K562 (cell line): ENCODE measurements at regions not wholly inside any gene's neighbourhood (a gene's known extent, or its start where the extent isn't known, plus 50 kb on each side); places are given as distances from the start of the nearest gene placed in this dataset.

Source experiments
- ATAC-seq: fragments of 200-7000 bp; cut with Tn5 transposase; 3 replicates; pipeline ENCODE4 v1.9.1; 2020; ENCODE audit warnings: moderate library complexity
- BruUV-seq: library from RNA; stranded (reverse); fragments of 400-500 nt; replicated peaks from 2 replicates; lab custom pipeline; 2021; lab: Mats Ljungman, UMichigan
- CTCF ChIA-PET: fragments of 300-600 bp; formaldehyde crosslinking; extraction: SDS; loops from one replicate; lab custom pipeline; 2021; ENCODE audit warnings: low intra/inter-chr PET ratio; lab: Yijun Ruan, JAX
- POLR2A ChIA-PET: fragments of 300-600, 350-650 bp; sonication (Branson Sonifier 250); formaldehyde crosslinking; extraction: SDS; loops from one replicate; lab custom pipeline; 2021; ENCODE audit warnings: antibody characterized with exemption, inconsistent platforms; lab: Yijun Ruan, JAX
- DNase-seq, 4 experiments: peaks; one replicate each; pipeline versions ENCODE4 v3.0.0 to v3.0.0-alpha.2; 2011 to 2018; ENCODE audit warnings: low spot score in 3 of 4, mixed read lengths in 3 of 4; ENCODE audit errors: extremely low read depth in 1 of 4
- FAIRE-seq: peaks from 2 replicates; lab custom pipeline; 2011; peaks lifted over from hg19 to GRCh38; lab: Jason Lieb, UNC
- H2AFZ ChIP-seq: 2 replicates; pipeline ENCODE4 v1.6.0; 2011; ENCODE audit warnings: low read depth, low read length, control low read depth, inconsistent platforms
- H3K27ac ChIP-seq: fragments of 200-600 bp; 3 replicates; pipeline ENCODE4 v1.8.0; 2011; ENCODE audit warnings: low read depth, mild to moderate bottlenecking, control low read depth, inconsistent platforms, low read length, moderate library complexity, mixed read lengths; ENCODE audit errors: extremely low read depth
- H3K27me3 ChIP-seq, 2 experiments: fragments of 300-600 bp in 1 of 2; 2 replicates in 1 of 2; 3 replicates in 1 of 2; pipeline versions ENCODE4 v1.6.0 to v1.8.0; 2011; ENCODE audit warnings: inconsistent platforms in 2 of 2, low read length in 2 of 2, mild to moderate bottlenecking in 1 of 2, mixed read lengths in 1 of 2, moderate library complexity in 1 of 2; ENCODE audit not compliant: control insufficient read depth in 2 of 2, insufficient read depth in 2 of 2
- H3K36me3 ChIP-seq: fragments of 300-600 bp; 3 replicates; pipeline ENCODE4 v1.8.0; 2011; ENCODE audit warnings: mild to moderate bottlenecking, low read length, inconsistent platforms; ENCODE audit not compliant: control insufficient read depth, insufficient read depth
- H3K4me1 ChIP-seq, 2 experiments: fragments of 200-600 bp in 1 of 2; replicated peaks in 1 of 2; 2 replicates in 1 of 2; 3 replicates in 1 of 2; pipeline versions ENCODE4 v1.5.1 to v1.8.0; 2011; ENCODE audit warnings: inconsistent platforms in 2 of 2, low read length in 2 of 2, mild to moderate bottlenecking in 1 of 2, mixed read lengths in 1 of 2, moderate library complexity in 1 of 2; ENCODE audit not compliant: control insufficient read depth in 2 of 2, insufficient read depth in 2 of 2
- H3K4me2 ChIP-seq: 2 replicates; pipeline ENCODE4 v1.6.1; 2011; ENCODE audit warnings: low read length, control low read depth, inconsistent platforms, mixed read lengths; ENCODE audit not compliant: insufficient read depth
- H3K4me3 ChIP-seq: fragments of 200-600 bp; sonication (generic), shearing (Covaris generic); 2 replicates; pipeline ENCODE4 v1.5.1; 2016; ENCODE audit warnings: control low read depth, inconsistent platforms
- H3K79me2 ChIP-seq: fragments of 200-600 bp; 3 replicates; pipeline ENCODE4 v1.8.0; 2011; ENCODE audit warnings: low read length, inconsistent platforms; ENCODE audit not compliant: control insufficient read depth, insufficient read depth
- H3K9ac ChIP-seq, 2 experiments: 2 replicates each; pipeline versions ENCODE4 v1.6.0 to v1.6.1; 2011; ENCODE audit warnings: low read depth in 2 of 2, low read length in 2 of 2, control low read depth in 1 of 2, inconsistent platforms in 1 of 2, mild to moderate bottlenecking in 1 of 2, mixed read lengths in 1 of 2; ENCODE audit not compliant: insufficient read depth in 1 of 2
- H3K9me1 ChIP-seq: one replicate; pipeline ENCODE4 v1.6.0; 2011; ENCODE audit warnings: inconsistent platforms, mild to moderate bottlenecking, low read length, moderate library complexity; ENCODE audit not compliant: control insufficient read depth, insufficient read depth
- H3K9me3 ChIP-seq: replicated peaks from 2 replicates; pipeline ENCODE4 v1.5.1; 2011; ENCODE audit warnings: low read depth, low read length, inconsistent platforms; ENCODE audit not compliant: control insufficient read depth, insufficient read depth
- H4K20me1 ChIP-seq: replicated peaks from 2 replicates; pipeline ENCODE4 v1.6.1; 2011; ENCODE audit warnings: low read length, inconsistent platforms, mixed read lengths; ENCODE audit not compliant: control insufficient read depth, insufficient read depth
- ARID1B ChIP-seq: fragments of 450-650 bp; IDR thresholded peaks from 2 replicates; pipeline ENCODE4 v1.6.1; 2016; ENCODE audit warnings: antibody characterized with exemption, mild to moderate bottlenecking, inconsistent platforms
- CREB3L1 ChIP-seq: fragments of 450-650 bp; IDR thresholded peaks from 2 replicates; pipeline ENCODE4 v1.6.1; 2014; ENCODE audit warnings: low read depth, mild to moderate bottlenecking, moderate library complexity, borderline replicate concordance
- IRF2 ChIP-seq: sonication (generic); formaldehyde crosslinking; IDR thresholded peaks from 2 replicates; pipeline ENCODE4 v1.8.1; 2022; ENCODE audit warnings: mild to moderate bottlenecking, missing genetic modification reagents
- JUNB ChIP-seq: fragments of 450-650 bp; formaldehyde crosslinking; conservative IDR thresholded peaks from 2 replicates; pipeline ENCODE4 v1.4.0; 2020; ENCODE audit warnings: mild to moderate bottlenecking
- KDM4B ChIP-seq, 2 experiments: fragments of 450-650 bp in 1 of 2; sonication (generic) in 1 of 2; IDR thresholded peaks; 2 replicates each; pipeline ENCODE4 v1.6.1; 2016 to 2017; ENCODE audit warnings: borderline replicate concordance in 2 of 2, antibody characterized with exemption in 1 of 2, low read depth in 1 of 2, mild to moderate bottlenecking in 1 of 2
- SRF ChIP-seq, 2 experiments: fragments of 250-450, 450-650 bp in 1 of 2; sonication (Bioruptor Pico) in 1 of 2; sonication (generic) in 1 of 2; formaldehyde crosslinking; IDR thresholded peaks; 2 replicates each; pipeline versions ENCODE4 v1.5.0 to v1.5.1; 2020 to 2022; ENCODE audit warnings: mild to moderate bottlenecking in 1 of 2, missing genetic modification reagents in 1 of 2
- STAT5A ChIP-seq: IDR thresholded peaks from 2 replicates; pipeline ENCODE4 v1.6.1; 2012; ENCODE audit warnings: low read length, inconsistent platforms, borderline replicate concordance
- ZBTB26 ChIP-seq: fragments of 450-650 bp; formaldehyde crosslinking; IDR thresholded peaks from 2 replicates; pipeline ENCODE4 v1.4.0; 2022; ENCODE audit warnings: missing genetic modification characterization
- ZFP1 ChIP-seq: fragments of 450-650 bp; formaldehyde crosslinking; IDR thresholded peaks from 2 replicates; pipeline ENCODE4 v1.4.0; 2020; ENCODE audit warnings: mild to moderate bottlenecking, mixed read lengths
- ZFP30 ChIP-seq: fragments of 250-450 bp; sonication (Bioruptor Pico); IDR thresholded peaks from 2 replicates; pipeline ENCODE4 v1.8.0; 2022; ENCODE audit warnings: moderate library complexity, mild to moderate bottlenecking, inconsistent platforms, borderline replicate concordance
- ZNF121 ChIP-seq: sonication (generic); formaldehyde crosslinking; conservative IDR thresholded peaks from 2 replicates; pipeline ENCODE4 v1.8.0; 2022; ENCODE audit warnings: missing genetic modification reagents
- ZNF174 ChIP-seq: fragments of 250-450 bp; sonication (Bioruptor Pico); IDR thresholded peaks from 2 replicates; pipeline ENCODE4 v1.4.0; 2020; ENCODE audit warnings: mild to moderate bottlenecking
- whole genome bisulfite sequencing: fragments of 100-300 bp; shearing (Covaris generic); methylation state at CpG from one replicate; pipeline ENCODE4 v1.1.6; 2016; ENCODE audit warnings: low coverage, mixed read lengths; ENCODE audit not compliant: insufficient coverage; ENCODE audit errors: missing lambda C conversion rate; 5-methylcytosine and 5-hydroxymethylcytosine counted together
- in situ Hi-C: fragments of 300-500 bp; cut with MboI; formaldehyde crosslinking; loops from 4 replicates; pipeline ENCODE4 v1.15.0; 2018; ENCODE audit warnings: inconsistent platforms, mixed read lengths
- intact Hi-C: fragments of 100-400 bp; cut with micrococcal nuclease; formaldehyde crosslinking; loops from 2 replicates; pipeline ENCODE4 v1.14.2; 2022

- Histone ChIP-seq H3K4me1 (no peaks in the 10 kb centered on the region), H3K9ac (no peak overlapping the region), H3K36me3 (no peaks in the 10 kb centered on the region), H3K27me3 (no peaks in the 10 kb centered on the region), H2AFZ (no peak overlapping the region), H3K9me1 (no peaks in the 10 kb centered on the region), H4K20me1 (no peaks in the 10 kb centered on the region), H3K9me3 (no peaks in the 10 kb centered on the region), H3K4me3 (no peak overlapping the region), H3K79me2 (no peaks in the 10 kb centered on the region), H3K4me2 (no peak overlapping the region), H3K27ac (no peak overlapping the region)
- TF ChIP-seq JUNB (CRISPR knock-in tag) (no peak), ZBTB26 (CRISPR knock-in tag) (no peak), CREB3L1 (no peak), ZFP30 (CRISPR knock-in tag) (no peak), ZFP1 (CRISPR knock-in tag) (no peak), ZNF121 (CRISPR knock-in tag) (no peak), SRF (CRISPR knock-in tag; IDR thresholded peaks at IDR 0.05) (no peak), IRF2 (no peak), ARID1B (no peak), ZNF174 (CRISPR knock-in tag) (no peak), KDM4B (IDR thresholded peaks at IDR 0.05; ENCODE audit: borderline replicate concordance in 2 of 2, low read depth in 1 of 2) (no peak), STAT5A (no peak)
- ATAC-seq, result no peak
- BruUV-seq, result no TSS peak
- in situ Hi-C loops (no loop called here), intact Hi-C loops (no loop called here)
- no peak for FAIRE-seq
- WGBS, result 0% methylated on average over 3 of the region's 3 CpGs
- CTCF ChIA-PET, result no interaction called here
- no peak for DNase-seq
- POLR2A ChIA-PET, result no interaction called here
These were observed 1497.5 kb downstream of the DPP10 start for GRCh38 chr2:115939902-115940301.
